ENCODE measurements at regions not wholly inside any gene's neighbourhood (a gene's known extent, or its start where the extent isn't known, plus 50 kb on each side); places are given as distances from the start of the nearest gene placed in this dataset.
A peak's percentile ranks its signal among the peaks of the same experiment; 100 is the strongest.

GRCh38 chr1:56050911-56051310 is 528.5 kb downstream of the PLPP3 start:
- no peak for DNase-seq (ENCODE audit: low read depth)

GRCh38 chr1:56045477-56045876 is 533.9 kb downstream of the PLPP3 start:
- DNase-seq (ENCODE audit: low read depth), result no peak

GRCh38 chr1:56045062-56045461 is 534.3 kb downstream of the PLPP3 start:
- DNase-seq (ENCODE audit: low read depth), result no peak

- no peak for DNase-seq (ENCODE audit: low read depth)
These were observed 542.9 kb downstream of the PLPP3 start for GRCh38 chr1:56036479-56036878.

GRCh38 chr1:56034847-56035481 is 544.4 kb downstream of the PLPP3 start:
- peak; percentile 13 for DNase-seq (ENCODE audit: low read depth)

GRCh38 chr1:56034222-56034621 is 545.1 kb downstream of the PLPP3 start:
- peak; percentile 34 for DNase-seq (ENCODE audit: low read depth)

- DNase-seq (ENCODE audit: low read depth), result no peak
These were observed 545.9 kb downstream of the PLPP3 start for GRCh38 chr1:56033321-56034037.

GRCh38 chr1:56032096-56032676 is 547.2 kb downstream of the PLPP3 start:
- no peak for DNase-seq (ENCODE audit: low read depth)

GRCh38 chr1:56031001-56031400 is 548.4 kb downstream of the PLPP3 start:
- no peak for DNase-seq (ENCODE audit: low read depth)

- DNase-seq (ENCODE audit: low read depth), result no peak
These were observed 549.9 kb downstream of the PLPP3 start for GRCh38 chr1:56029319-56030003.

- no peak for DNase-seq (ENCODE audit: low read depth)
These were observed 550.5 kb downstream of the PLPP3 start for GRCh38 chr1:56028911-56029310.

- no peak for DNase-seq (ENCODE audit: low read depth)
These were observed 551.1 kb downstream of the PLPP3 start for GRCh38 chr1:56028244-56028643.

GRCh38 chr1:56025942-56026341 is 553.4 kb downstream of the PLPP3 start:
- no peak for DNase-seq (ENCODE audit: low read depth)

GRCh38 chr1:56024155-56024554 is 555.2 kb downstream of the PLPP3 start:
- no peak for DNase-seq (ENCODE audit: low read depth)

- DNase-seq (ENCODE audit: low read depth), result no peak
These were observed 559.4 kb downstream of the PLPP3 start for GRCh38 chr1:56019922-56020321.

GRCh38 chr1:56019472-56019871 is 559.9 kb downstream of the PLPP3 start:
- no peak for DNase-seq (ENCODE audit: low read depth)

GRCh38 chr1:56017336-56017735 is 562.0 kb downstream of the PLPP3 start:
- no peak for DNase-seq (ENCODE audit: low read depth)

- DNase-seq (ENCODE audit: low read depth), result no peak
These were observed 575.5 kb downstream of the PLPP3 start for GRCh38 chr1:56003846-56004245.

GRCh38 chr1:56002231-56002630 is 577.1 kb downstream of the PLPP3 start:
- DNase-seq (ENCODE audit: low read depth), result peak; percentile 71

GRCh38 chr1:56000424-56000823 is 578.9 kb downstream of the PLPP3 start:
- no peak for DNase-seq (ENCODE audit: low read depth)

- DNase-seq (ENCODE audit: low read depth), result no peak
These were observed 581.8 kb downstream of the PLPP3 start for GRCh38 chr1:55997536-55997935.

GRCh38 chr1:55993646-55994318 is 585.6 kb downstream of the PLPP3 start:
- DNase-seq (ENCODE audit: low read depth), result no peak
